NOMO-1 (cell line): ENCODE measurements at regions not wholly inside any gene's neighbourhood (a gene's known extent, or its start where the extent isn't known, plus 50 kb on each side); places are given as distances from the start of the nearest gene placed in this dataset.
"Not testable (repeated sequence)": the region's sequence is repeated elsewhere in the genome, so short reads cannot be mapped to it uniquely, and the experiment has no call there.

Experiments used
- DNase-seq, 2 experiments: peaks; one replicate each; lab custom pipeline; 2025; ENCODE audit not compliant: unreplicated experiment in 2 of 2; lab: John Stamatoyannopoulos, UW

DNA sequence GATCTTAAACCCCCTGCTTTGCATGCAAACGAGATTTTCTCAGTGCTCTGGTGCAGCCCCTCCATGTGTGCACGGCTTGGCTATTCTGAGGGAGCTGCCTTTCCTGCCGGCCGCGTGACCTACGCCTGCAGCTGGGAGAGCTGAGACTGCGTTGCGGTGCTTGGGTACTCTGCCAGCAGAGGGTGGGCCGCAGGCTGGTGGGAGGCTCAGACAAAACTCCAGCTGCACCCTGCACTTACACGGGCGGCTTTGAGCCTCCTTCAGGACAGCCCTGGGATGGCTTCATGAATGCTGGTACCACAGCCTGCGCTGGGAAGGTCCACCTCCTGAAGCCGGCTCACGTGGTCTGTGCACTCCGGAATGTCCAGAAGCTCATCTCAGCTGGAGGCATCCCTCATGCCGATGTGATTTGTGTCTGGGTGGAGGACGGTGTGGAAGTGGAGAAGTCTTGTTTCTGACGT is 223.7 kb downstream of the DLL1 start:
- DNase-seq, result no peak

DNA sequence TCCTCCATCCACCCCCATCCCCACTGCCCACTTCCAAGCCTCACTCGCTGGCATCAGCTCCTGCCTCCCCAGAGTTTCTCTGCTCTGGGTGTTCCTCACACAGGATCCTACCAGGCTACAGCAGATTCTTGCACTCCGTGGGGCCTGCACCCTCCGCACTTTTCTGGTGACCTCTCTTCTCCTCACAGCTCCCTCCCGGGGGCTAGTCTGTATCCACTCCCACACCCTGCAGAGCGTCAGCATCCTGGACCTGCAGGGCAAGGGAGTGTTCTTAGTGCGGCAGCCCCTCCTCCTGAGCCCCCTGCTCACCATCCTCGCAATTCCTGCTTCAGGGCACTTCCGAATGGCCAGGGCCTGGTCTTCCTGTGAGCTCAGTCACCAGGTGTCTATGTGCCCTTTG is 224.2 kb downstream of the DLL1 start:
- no peak for DNase-seq

DNA sequence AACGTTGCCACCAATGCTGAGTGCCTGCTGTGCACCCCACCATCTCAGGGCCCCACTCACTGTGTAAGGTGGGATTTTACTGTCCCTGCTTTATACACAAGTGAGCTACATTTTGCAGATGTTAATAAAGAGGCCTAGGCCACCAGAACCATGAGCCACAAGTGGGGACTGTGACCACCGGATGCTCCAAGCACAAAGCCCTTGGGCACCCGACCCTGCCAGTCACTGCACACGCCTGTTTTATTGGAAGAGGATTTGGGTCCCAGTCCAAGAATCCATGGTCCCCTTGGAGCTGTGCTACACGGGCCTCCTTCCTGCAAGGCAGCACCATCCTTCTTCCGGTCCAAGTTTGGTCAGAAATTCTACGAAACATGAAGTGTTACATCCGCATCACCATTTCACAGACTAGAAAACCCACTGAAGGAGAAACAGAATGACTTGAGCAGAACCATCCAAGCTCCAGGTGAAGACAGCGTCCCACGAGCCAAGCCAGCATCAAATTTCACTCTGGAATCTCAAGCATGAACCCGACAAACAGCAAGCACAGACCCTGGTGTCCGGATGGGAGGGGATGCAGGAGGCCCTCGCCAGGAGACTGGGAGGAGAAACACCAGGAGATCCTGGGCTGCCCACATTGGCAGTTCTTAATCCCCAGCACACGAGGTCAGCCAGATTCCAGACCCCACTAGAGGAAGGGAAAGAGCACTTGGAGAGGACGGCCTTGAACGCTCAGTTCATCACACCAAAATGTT is 226.9 kb downstream of the DLL1 start:
- DNase-seq, result no peak

DNA sequence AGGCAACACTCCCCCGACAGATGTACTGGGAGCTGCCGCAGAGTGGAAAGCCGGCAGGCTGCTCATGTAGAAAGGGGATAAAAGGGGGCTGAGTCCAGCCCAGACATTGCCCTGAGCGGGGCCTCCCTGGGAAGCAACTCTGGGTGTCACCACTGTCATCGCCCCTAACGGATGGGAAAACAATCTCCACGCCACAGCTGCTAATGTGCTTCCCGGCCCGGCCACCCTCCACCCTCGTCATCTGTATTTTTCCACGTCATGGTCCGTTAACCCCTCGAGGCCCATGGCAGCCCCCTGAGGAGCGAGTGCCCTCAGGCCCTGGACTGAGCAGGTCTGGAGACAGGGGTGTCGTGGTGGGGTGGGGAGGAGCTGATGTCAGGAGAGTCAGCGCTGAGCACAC is 227.4 kb downstream of the DLL1 start:
- DNase-seq, result no peak

DNA sequence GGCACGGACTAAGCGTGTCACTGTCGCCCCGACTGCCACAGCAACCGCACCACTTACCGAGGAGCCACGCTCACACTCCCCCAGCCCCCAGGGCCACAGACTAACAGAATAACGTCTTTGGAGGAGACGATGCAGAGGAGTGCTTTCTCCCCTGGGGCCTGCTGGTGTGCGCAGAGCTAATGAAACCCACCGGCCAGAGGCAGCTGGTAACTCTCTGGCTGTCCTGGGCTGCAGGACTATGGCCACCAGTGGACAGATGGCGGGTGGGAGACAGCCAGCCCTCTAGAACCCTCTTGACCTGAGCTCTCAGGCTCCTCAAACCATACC is 228.0 kb downstream of the DLL1 start:
- DNase-seq, result no peak

DNA sequence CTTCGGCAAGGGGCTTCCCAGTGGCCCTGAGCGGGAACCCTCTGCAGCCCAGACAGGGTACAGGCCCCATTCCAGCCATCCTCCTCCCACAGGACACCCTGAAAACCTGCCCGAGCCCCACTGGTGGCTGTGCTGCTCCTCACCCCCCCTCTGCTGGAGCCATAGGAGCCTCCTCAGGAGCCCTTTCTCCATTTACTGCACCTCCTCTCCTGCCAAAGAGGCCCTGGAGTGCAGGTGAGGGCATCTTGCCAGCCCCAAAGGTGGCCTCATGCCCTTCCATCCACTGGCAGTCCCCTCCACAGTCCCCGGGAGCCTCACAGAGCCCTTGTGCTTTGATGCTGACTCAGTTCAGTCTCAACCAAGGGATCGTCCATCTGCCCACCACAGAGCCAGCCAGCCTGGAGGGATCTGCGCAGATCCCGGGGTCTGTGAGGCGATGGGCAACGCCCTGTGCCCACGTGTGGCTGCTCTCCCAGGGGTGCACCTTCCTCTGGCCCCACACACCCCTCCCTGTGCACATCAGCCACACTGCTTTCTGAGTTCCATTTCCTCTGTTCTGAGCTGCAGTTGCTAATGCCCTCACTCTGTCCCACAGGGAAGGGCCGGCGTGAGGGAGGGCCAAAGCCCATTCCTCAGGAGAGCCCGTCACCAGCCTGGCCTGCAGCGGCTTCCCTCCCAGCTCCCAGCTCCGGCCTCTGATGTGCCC is 228.5 kb downstream of the DLL1 start:
- DNase-seq, result no peak

DNA sequence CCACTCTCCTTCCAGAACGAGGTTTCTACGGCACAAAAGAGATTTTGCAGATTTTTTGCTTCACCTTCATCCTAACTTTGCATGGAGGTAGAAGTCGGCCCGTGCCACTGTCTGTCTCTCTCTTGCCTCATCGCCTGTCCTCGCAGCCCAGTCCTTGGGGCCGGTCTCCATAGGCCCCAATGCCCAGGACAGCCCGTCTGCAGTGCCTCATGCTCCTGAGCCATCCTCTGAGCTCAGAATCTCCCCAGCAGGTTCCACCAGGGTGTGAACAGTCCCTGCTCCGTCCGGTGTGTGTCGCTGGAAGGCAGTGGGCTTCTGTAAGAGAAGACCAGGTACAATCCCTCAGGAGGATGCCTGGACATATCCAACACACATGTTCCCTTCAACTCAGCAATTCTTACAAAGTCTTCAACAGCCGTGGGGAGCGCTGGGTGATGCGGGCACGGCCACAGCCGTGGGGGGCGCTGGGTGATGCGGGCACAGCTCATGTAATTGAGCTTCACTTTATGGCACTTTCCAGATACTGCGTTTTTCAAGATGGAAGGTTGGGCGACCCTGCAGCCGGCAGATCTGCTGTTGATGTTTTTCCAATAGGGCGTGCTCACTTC is 231.9 kb downstream of the DLL1 start:
- DNase-seq, result no peak

DNA sequence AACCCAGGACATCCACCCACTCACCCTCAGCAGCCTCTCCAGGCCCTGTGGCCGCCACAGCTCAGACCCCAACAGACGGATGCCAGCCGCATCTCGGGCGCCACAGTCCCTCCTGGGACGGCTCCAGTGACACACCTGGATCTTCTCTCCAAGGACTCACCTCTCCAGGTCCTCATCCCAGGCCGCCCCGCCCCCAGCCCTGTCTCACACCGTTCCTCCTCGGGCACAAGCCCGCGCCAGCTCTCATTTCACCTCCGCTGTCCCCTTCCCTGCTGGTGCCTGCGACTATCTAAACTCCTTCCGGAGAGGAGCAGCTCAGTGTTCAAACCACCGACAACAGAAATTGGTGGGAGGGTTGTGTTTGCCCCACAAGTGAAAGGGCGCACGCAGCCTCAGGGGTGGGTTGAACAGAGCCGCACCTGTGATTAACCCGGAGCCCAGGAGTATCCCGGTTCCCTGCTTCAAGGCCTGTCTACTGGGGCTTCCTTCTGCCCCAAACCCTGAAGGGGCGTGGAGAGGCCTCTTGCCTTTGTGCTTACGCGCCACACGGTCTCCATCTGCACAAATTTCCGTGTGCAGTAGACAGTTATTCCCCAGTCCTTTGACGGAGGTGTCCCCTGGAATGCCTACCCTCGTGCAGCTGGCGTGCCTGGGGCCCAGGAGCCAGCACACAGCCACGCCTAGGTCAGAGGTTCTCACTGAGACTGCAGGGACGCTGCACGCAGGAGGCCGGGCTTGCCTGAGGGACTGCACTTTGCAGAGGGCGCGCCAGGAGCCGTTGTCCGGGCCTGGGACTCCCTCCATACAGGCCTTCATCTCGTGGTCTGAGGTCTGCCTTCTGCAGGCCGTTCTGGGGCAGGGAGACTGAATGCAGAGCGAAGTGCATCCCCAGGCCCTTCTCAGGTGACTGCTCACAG is 232.7 kb downstream of the DLL1 start:
- no peak for DNase-seq

DNA sequence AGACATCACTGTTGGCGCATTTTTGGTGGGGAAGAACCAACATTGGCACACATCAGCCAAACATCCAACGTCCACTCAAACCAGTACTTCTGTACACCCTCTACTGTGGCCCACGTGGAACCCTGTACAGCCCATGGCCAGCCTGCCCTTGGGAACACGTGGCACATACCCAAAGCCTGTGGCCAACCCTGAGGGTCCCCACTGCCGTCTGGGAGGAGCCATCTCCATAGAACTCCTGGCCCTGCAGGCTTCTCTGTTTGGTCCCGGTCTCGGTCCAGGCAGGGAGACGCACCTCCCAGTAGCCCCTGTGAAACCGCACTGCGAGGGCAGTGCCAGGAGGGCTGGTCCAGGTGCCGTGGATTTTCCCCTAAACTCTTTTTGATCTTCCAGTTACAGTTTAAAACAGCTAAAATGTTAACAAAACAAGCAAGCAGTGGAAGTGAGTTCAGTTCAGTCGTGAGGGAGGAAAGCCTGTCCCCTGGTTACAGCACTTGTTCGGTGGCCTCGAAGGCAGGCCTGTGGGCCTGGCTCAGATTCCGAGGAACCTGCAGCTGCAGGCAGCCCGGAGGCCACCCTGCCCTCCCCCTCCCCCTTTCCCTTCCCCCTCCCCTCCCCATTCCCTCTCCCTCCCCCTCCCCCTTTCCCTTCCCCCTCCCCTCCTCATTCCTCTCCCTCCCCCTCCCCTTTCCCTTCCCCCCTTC is 233.7 kb downstream of the DLL1 start:
- no peak for DNase-seq

DNA sequence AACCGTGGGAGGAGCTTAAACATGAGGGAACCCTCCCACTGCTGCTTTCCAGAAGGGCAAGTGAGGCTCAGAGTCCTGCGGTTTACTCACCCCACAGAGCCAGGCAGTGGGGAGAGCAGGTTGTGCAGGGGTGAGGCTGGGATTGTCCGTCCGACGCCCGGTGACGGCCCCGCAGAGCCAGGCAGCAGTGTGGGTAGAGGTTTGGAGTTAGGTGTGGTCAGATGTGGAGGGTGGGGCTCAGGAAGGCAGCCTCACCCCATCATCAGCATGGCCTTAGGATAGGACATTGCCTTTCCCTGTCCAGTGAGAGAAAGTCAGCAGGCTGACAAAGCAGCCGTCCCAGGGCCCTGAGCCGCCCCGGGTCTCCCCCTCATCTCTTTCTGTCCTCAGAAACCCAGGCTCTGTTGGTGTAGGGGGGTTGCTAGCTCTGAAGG is 234.6 kb downstream of the DLL1 start:
- no peak for DNase-seq

DNA sequence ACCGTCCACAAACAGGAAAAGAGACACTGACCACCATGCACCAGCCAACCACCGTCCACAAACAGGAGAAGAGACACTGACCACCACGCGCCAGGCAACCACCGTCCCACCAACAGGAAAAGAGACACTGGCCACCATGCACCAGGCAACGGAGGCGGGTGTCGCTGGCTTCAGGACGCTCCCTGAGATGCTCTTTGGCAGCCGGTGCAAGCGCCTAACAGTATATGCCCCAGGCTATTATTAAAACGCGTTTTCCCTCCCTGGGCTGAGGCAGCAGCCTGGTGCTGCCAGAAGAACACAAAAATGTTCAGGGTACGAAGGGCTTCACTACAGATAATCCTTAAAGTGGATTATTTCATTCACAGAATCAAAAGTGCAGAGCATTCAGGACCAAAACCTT is 235.1 kb downstream of the DLL1 start:
- not testable (repeated sequence) for DNase-seq

DNA sequence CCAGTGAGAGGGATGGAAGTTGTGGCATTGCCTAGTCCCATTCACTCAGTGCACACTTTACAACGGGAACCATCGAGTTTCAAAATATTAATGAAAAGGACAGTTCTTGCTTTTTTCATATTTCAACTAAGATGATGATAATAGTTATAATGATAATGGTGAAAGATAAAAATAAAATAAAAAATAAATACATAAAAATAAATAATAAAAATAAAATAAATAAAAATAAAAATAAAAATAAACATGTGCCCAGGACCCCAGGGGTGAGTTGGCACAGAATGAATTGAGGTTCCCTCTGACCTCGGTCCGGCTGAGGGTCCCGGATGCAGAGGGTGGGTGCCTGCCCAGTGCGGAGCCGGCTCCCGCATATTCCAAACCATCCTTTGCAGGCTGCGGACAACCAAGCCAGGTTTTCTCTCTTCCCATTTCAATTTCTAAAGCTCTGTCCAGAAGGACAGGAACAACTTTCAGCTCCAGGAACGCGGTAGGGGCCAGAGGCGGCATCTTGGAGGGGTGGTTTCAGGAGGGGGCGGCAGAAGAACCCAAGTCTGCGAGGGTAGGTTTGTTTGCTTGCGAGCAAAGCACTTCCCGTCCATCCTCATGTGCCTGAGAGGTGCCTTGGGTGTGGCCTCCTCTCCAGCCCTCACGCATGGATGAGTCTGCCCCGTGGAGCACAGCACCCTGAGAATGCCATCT is 236.8 kb downstream of the DLL1 start:
- no peak for DNase-seq

DNA sequence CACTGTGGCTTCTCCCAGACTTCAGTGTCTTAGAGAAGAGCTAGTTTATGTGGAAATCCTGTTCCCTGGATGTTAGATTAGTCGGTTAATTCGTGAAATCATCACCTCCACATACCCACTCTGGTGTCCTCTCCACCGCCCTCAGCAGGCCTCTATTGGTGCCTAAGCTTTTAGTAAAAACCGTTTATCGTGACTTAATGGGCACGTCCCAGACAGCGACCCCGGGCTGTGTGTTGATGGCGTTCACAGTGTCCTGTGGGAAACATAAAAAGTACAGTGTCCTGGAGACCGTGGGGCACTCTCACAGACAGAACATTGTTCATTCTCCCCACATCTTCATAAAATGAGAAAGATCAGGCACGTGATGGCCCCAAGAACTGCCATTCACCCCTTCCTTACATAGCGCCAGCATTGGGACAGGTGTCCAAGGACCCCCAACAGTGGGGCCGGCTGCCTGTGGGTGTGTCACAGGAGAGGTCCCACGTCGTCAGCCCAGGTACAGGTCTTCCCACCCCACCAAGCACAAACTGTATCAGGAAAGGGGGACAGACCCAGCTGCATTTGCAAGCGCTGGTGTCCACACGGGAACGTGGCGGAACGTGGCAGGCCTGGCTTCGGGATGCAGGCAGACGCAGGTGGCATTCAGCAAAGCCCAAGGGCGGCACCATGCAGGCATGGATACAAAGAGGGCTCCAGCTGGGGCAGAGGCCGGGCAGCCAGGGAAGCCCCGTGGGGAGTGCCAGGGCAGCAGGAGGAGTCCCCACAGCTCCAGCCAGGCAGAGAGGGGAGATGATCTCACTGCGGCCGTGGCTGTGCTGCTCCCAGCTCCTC is 237.7 kb downstream of the DLL1 start:
- no peak for DNase-seq

DNA sequence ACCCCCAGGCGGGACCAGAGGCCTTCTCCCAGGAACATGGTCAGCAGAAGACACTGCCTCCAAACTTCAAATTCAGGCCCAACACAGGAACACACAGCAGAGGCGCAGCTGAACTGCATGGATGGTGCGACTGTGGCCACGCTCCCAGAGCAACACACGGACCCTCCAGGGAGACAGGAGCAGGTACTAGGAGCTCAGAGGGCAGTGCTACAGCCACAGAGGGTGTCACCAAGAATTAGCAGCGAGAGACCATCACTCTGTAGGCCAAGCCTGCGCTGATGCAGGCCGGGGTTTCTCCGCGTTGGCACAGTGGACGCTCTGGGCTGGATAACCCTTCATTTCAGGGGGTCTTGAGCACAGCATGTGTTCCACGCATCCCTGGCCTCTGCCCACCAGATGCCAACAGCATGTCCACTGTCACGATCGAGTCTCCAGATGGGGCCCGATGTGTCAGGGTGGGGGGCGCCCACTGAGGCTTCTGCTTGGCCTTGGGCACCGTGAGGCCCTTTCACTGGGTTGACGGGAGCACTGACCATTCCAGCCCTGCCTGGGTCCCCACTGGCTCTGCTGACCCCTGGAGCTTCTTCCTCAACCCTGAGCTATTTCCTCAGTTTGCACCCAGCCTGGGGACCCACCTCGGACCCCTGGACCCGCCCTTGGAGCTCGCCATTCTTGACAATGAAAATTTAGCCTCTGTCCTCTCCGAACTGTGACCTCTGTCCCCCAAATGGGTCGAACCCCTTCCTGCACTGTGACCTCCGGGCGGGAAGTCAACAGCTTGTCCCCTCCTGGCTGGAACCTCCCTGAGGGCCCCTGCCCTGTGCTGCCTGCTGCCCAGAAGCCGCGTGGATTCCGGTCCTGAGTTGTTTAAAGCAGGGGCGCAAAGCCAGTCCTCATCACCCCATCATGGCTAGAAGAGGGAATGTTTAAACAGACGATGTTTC is 239.4 kb downstream of the DLL1 start:
- no peak for DNase-seq

DNA sequence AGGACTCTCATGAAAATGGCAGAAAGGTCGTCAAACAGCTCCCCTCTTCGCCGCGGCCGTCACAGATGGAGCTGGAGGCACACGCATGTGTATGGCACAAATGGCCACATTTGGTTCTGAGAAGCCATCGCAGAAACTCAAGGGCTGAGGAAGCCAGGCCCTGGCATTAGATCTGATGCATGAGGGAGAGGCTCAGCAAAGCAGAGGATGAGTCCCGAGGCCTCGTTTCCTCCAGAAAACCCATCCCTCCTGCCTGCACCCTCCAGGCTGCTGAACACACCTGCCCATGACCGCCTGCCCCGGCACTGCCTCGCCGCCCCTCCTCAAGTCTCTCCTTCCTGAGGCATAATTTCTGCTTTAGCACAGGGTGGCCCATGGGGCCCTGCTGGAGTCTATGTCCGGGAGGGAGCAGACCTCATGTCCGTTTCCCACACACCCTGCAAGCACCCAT is 240.3 kb downstream of the DLL1 start:
- no peak for DNase-seq

DNA sequence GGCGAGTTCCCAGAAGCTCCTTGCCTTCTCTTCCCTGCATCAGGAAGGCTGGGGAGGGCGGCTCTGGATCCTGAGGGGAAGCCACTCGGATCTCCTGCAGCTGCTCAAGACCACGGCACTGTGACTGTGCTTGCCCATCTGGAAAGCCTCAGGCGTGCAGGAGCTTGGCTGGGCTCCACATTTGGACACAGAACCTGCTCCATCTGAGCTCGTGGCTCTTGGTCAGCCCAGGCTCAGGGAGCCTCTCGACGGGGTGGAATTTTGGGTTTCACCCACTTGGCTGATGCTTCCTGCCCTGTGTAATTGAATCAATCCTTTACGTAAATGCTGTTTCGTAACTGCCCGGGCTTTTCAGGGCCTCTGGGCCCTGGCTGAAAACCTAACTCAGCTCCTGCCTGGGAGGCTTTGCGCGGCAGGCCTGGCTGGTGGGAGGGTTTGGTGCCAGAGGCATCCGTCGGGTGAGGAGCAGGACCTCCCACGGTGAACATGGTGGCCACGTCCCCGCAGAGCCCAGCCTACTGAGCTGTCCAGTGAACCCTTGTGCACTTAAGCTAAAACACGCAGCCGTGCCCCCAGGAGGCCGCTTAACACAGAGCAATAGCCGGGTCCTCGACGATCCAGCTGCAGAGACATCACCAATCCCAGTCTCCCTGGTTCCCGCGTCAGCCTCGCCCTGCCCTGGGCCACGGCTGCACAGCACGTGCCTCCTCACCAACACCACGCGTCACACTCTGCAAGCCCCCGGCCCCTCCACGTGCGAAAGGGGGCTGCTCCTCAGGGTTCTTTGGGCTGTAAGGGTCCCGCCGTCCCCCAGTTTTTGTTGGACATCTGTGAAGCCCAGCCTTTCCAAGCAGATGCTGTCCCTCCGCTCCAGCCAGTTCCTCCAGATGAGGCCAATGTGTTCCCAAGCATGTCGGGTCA is 241.0 kb downstream of the DLL1 start:
- DNase-seq, result peak; percentile 77 to 78
